ENCODE measurements at regions not wholly inside any gene's neighbourhood (a gene's known extent, or its start where the extent isn't known, plus 50 kb on each side); places are given as distances from the start of the nearest gene placed in this dataset.
"Not testable (repeated sequence)": the region's sequence is repeated elsewhere in the genome, so short reads cannot be mapped to it uniquely, and the experiment has no call there.

DNA sequence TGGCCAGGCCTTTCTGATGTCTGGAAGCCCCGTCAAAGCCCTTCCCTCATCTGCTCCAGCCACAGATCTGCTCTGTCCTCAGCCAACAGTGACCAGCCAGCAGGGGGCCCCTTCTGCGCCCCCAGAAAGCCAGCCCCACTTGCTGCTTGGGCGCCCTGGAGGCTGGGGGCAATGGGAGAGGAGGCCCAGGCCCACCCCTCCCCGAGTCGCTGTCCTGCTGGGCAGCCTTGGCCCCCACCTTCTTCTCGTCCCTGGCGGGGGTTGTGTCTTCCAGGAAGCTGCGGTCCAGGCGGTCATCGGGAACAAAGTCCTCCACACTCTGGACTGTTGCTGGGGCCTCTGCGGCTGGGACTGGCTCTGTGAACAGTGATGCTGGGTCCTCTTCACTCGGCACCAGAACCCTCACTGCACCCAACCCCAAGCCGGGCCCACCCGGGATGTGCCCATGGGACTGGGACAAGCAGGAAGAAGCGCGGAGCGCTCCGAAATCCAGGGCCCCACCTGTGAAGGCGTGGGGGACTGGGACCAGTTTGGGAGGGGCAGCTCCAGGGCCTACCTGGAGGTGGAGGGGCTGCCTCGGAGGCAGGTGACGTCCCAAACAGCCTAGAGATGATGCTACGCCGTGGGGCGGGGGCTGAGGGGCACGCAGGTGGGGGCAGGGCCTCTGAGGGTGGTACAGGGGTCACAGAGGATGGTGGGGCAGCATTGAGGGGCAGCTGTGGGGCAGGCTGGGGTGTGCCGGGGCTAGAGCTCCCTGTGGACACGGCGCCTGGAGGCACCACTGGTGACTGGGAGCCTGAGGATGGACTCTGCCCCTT is 257.6 kb downstream of the ANKRD30B start:
- H3K9me3 Mint-ChIP-seq (ENCODE audit: unreplicated experiment) = peaks cover 5% of the 10 kb centered on the region
- H3K27ac Mint-ChIP-seq (ENCODE audit: unreplicated experiment) = no peak overlapping the region
- DNase-seq = no peak
- no peaks in the 10 kb centered on the region for H3K36me3 Mint-ChIP-seq (ENCODE audit: unreplicated experiment)
- H3K4me3 Mint-ChIP-seq (ENCODE audit: unreplicated experiment) = no peak overlapping the region
- peaks cover 10% of the 10 kb centered on the region for H3K27me3 Mint-ChIP-seq (ENCODE audit: unreplicated experiment)
- TF ChIP-seq, protein P1, sequence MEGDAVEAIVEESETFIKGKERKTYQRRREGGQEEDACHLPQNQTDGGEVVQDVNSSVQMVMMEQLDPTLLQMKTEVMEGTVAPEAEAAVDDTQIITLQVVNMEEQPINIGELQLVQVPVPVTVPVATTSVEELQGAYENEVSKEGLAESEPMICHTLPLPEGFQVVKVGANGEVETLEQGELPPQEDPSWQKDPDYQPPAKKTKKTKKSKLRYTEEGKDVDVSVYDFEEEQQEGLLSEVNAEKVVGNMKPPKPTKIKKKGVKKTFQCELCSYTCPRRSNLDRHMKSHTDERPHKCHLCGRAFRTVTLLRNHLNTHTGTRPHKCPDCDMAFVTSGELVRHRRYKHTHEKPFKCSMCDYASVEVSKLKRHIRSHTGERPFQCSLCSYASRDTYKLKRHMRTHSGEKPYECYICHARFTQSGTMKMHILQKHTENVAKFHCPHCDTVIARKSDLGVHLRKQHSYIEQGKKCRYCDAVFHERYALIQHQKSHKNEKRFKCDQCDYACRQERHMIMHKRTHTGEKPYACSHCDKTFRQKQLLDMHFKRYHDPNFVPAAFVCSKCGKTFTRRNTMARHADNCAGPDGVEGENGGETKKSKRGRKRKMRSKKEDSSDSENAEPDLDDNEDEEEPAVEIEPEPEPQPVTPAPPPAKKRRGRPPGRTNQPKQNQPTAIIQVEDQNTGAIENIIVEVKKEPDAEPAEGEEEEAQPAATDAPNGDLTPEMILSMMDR (IDR thresholded peaks at IDR 0.05; ENCODE audit: partially characterized antibody, unreplicated experiment) = no peak
- no peaks in the 10 kb centered on the region for H3K4me1 Mint-ChIP-seq (ENCODE audit: low read depth, unreplicated experiment)

DNA sequence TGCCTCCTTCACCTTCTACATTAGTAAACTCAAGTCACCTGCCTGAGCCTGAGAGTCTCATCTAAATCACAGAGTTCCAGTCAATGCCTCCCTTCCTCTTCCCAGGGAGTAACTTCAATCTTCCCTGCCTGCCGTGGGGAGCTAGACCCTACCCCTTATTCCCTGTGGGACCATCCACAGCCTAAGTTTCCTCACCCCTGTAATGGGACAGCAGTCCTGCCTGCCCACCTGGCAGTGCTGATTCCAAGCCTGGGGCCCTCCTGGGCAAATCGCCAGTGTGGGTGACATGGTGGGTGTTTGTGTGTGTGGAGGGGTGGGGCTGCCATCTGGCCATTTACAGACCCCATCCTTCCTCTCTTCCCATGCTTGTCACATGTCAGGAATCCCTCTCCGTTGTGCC is 258.6 kb downstream of the ANKRD30B start:
- not testable (repeated sequence) for H3K27me3 Mint-ChIP-seq (ENCODE audit: unreplicated experiment); H3K9me3 Mint-ChIP-seq (ENCODE audit: unreplicated experiment); H3K4me1 Mint-ChIP-seq (ENCODE audit: low read depth, unreplicated experiment); H3K4me3 Mint-ChIP-seq (ENCODE audit: unreplicated experiment); DNase-seq; H3K27ac Mint-ChIP-seq (ENCODE audit: unreplicated experiment); H3K36me3 Mint-ChIP-seq (ENCODE audit: unreplicated experiment)

DNA sequence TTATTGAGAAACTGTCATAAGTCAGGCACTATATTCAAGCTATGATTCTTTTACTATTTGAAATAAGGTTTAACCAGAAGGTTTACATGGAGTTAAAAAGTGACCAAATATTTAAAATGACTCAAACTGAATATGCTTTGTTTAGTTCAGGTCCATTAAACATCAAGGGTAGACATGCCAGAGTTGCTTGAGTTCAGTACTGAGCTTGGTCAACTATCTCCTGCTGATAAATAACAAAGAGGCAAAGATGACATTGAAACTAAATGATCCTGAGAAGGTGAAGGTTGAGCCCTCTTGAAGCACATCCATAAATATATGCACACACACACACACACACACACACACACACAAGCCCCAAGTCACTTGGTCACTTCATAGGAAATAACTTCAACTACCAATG is 278.1 kb downstream of the ANKRD30B start:
- not testable (repeated sequence) for H3K9me3 Mint-ChIP-seq (ENCODE audit: unreplicated experiment); H3K36me3 Mint-ChIP-seq (ENCODE audit: unreplicated experiment); H3K4me1 Mint-ChIP-seq (ENCODE audit: low read depth, unreplicated experiment)

DNA sequence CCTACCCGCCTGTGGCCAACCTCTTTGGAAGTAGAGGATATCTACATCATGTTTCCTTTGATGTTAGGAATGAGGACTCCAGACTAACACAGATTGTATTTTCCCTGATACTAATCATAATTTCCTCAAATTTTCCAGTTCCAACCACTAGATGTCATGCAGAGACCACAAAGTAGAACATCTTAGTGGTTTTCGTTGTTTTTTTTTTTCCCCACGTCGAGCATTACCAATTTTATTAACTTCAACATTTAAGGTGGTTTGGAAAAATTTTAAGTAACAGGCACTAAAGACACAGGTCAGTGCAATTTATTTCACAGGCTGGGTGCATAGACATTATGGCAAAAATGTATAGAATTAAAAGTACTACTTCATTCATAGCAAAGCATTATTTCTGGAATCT is 280.1 kb downstream of the ANKRD30B start:
- not testable (repeated sequence) for H3K4me1 Mint-ChIP-seq (ENCODE audit: low read depth, unreplicated experiment); H3K36me3 Mint-ChIP-seq (ENCODE audit: unreplicated experiment); H3K27me3 Mint-ChIP-seq (ENCODE audit: unreplicated experiment); DNase-seq; H3K4me3 Mint-ChIP-seq (ENCODE audit: unreplicated experiment); H3K9me3 Mint-ChIP-seq (ENCODE audit: unreplicated experiment); H3K27ac Mint-ChIP-seq (ENCODE audit: unreplicated experiment)

More for the DNA sequence above, 278.1 kb downstream of the ANKRD30B start:
- not testable (repeated sequence) for DNase-seq; H3K27me3 Mint-ChIP-seq (ENCODE audit: unreplicated experiment); H3K27ac Mint-ChIP-seq (ENCODE audit: unreplicated experiment); H3K4me3 Mint-ChIP-seq (ENCODE audit: unreplicated experiment)

DNA sequence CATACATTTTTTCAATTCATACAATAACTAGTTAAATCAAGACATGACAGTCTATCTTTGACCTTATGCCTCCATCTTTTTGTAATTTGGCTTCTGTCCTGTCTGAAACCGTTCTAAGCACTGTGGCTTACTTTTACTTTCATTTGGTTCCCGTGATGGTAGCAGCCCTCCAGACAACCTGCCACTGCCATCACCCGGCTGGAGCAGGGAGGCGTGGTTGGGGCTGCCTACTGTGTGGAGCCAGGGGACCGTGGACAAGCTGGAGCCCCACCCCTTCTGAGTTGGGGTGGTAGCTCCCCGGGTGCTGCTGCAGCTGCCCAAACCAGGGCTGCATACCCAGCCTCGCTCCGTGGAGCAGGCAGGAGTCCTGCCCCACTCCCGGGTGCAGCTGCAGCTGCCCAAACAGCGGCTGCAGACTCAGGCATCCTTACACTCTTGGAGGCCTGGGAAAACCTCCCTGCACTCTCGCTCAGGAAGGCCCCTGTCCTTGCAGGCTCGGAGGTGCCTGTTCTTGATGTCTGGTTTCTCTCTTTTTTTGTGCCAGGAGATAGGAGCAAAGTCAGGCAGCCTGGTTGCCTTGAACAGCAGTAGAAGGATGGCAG is 312.4 kb downstream of the ANKRD30B start:
- not testable (repeated sequence) for DNase-seq; H3K4me3 Mint-ChIP-seq (ENCODE audit: unreplicated experiment); H3K27me3 Mint-ChIP-seq (ENCODE audit: unreplicated experiment); H3K9me3 Mint-ChIP-seq (ENCODE audit: unreplicated experiment); H3K36me3 Mint-ChIP-seq (ENCODE audit: unreplicated experiment); H3K4me1 Mint-ChIP-seq (ENCODE audit: low read depth, unreplicated experiment); H3K27ac Mint-ChIP-seq (ENCODE audit: unreplicated experiment)

DNA sequence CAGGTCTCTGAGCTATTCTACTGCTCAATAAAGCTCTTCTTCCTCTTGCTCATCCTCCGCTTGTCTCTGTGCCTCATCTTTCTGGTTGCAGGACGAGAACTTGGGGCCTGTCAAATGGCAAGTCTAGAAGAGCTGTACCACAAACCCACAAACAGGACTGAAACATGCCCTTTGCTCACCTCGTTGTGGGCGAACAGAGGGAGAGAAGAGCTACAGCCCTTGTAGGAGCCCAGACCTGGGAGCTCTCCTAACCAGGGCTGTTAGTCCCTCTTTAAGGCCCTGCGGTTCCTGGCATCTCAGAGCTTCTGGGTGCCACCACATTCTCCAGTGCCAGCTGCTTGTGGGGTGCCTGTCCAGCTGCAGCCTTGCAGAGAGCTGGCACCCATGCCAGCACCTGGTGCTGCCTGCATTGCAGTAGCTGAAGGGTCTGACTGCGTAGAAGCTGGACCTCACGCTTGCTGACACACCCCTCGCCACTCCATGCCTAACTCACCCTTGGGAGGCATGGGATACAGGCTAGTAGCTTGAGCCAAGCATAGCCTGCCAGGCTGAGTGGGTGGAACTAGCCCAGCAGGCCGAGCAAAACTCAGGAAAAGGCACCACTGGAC is 313.4 kb downstream of the ANKRD30B start:
- H3K27me3 Mint-ChIP-seq (ENCODE audit: unreplicated experiment); H3K4me3 Mint-ChIP-seq (ENCODE audit: unreplicated experiment); H3K9me3 Mint-ChIP-seq (ENCODE audit: unreplicated experiment); H3K27ac Mint-ChIP-seq (ENCODE audit: unreplicated experiment); H3K4me1 Mint-ChIP-seq (ENCODE audit: low read depth, unreplicated experiment); H3K36me3 Mint-ChIP-seq (ENCODE audit: unreplicated experiment); DNase-seq: not testable (repeated sequence)

DNA sequence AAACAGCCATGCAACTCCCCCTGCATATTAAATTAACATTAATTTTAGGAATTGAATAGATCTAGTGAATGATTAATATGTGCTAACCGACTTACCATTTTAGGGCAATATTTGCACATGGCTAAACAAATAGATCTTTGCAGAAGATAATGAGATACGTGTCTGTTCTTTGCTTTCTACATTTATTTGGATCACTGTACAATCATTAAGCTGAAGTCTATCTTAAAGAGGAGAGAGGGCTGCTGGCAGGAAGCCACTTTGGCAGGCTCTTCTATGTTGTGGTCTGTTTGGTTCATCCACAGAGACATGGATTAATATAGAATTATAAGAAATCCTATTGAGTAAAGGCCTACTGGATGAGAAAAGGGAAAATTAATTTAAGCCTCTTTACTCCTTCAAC is 318.5 kb downstream of the ANKRD30B start:
- not testable (repeated sequence) for DNase-seq; H3K36me3 Mint-ChIP-seq (ENCODE audit: unreplicated experiment); H3K4me3 Mint-ChIP-seq (ENCODE audit: unreplicated experiment); H3K4me1 Mint-ChIP-seq (ENCODE audit: low read depth, unreplicated experiment); H3K9me3 Mint-ChIP-seq (ENCODE audit: unreplicated experiment); H3K27me3 Mint-ChIP-seq (ENCODE audit: unreplicated experiment); H3K27ac Mint-ChIP-seq (ENCODE audit: unreplicated experiment)

DNA sequence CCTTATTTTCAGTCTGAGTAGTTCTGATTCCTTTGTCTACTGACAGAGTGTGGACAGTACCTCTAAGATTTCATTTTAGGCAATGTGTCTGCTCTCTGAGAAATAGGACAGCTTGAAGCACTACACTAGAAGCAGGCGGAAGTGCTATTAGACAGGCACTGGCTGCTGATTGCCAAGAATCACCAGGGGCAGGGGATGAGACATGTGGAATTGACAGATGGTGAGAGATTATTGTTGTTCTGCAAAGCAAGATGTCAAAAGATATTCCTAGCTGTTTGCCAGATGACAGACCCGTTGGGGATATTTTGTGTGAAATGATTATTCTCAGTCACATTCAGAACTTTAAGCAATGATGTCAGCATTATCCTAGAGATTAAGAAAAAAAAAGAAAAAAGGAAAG is 323.3 kb downstream of the ANKRD30B start:
- not testable (repeated sequence) for H3K4me1 Mint-ChIP-seq (ENCODE audit: low read depth, unreplicated experiment); H3K9me3 Mint-ChIP-seq (ENCODE audit: unreplicated experiment); H3K4me3 Mint-ChIP-seq (ENCODE audit: unreplicated experiment); H3K36me3 Mint-ChIP-seq (ENCODE audit: unreplicated experiment); H3K27me3 Mint-ChIP-seq (ENCODE audit: unreplicated experiment); H3K27ac Mint-ChIP-seq (ENCODE audit: unreplicated experiment); DNase-seq

Measured in glutamatergic neuron (in vitro differentiated cells).